Activated T-helper 1 cell treated with Interleukin-2 at 50 U/mL for 16 hours (primary cell): ENCODE measurements at regions not wholly inside any gene's neighbourhood (a gene's known extent, or its start where the extent isn't known, plus 50 kb on each side); places are given as distances from the start of the nearest gene placed in this dataset.

Experiments used
- DNase-seq: peaks from one replicate; pipeline ENCODE4 v3.0.0-alpha.2; 2020; ENCODE audit warnings: low read depth

DNA sequence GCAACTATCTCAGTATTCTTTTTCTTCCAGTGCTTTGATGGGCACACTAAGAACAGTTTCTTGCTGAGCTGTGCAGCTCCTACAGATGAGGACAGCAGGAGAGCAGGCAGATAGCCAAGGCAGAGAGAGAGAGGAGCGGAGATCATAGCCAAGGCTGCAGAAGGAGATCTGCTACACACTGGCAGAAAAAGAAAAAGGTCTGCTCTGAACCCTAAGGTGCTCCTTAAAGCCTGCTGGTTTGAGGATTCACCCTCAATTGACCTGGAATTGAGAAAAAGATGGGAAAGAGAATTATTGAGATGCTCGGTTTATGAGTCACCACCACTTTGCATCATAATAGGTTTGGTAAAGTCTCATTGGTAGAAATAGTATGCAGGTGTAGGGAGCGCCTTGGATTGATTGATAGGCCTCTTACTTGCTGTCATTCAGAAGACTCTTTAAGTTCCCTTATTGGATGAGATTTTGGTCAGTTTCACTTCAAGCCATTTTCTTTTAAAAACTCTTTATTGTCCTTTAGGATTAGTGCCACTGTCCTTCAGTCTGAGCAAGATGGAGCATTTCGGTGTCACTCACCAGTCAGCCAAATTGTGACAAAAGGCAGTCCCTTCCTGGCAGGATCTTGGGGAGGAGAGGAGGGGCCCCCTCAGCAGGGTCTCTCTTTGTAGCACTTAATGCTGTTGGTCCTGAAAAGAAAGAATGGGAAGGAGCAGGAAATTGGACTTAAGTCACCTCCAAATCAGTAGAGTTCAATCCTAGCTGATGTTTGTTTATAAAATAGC, 685.0 kb downstream of the ADGRL2 start:
- DNase-seq = no peak

DNA sequence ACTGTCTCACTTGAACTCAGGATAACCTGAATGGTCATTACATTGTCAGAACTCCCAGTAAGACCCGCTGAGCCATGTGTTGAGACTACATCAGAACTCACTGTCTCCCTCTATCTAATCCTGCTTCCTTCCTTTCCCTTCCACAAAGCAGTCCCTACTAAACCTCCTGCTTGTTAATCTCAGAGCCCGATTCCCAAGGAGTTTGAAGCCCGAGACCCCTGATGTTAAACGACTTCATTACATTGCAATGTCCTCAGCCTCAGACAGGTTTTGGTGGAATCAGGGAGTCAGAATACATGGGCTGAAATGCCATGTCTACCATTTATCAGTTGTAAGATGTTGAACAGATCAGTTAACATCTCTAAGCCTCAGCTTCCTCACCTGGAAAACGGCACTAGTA, 682.4 kb downstream of the ADGRL2 start:
- no peak for DNase-seq

DNA sequence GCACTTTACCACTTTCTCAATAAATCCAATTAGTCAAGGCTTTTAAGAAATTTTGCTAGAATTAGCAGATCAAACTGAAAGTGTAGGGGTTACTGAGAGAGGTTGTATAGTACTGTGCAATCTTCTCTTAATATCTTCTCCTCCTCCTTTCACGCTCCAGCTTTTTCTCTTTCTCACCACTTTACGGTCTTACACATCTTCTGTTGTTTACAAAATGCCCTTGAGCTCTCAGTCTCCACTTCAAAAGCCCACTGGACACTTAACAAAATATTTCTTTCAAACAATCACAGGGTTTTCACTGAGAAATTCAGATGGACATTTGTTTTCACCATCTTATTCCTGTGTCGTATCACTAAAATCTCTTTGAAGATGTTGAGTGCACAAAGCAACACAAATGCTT, 678.2 kb downstream of the ADGRL2 start:
- DNase-seq = no peak

DNA sequence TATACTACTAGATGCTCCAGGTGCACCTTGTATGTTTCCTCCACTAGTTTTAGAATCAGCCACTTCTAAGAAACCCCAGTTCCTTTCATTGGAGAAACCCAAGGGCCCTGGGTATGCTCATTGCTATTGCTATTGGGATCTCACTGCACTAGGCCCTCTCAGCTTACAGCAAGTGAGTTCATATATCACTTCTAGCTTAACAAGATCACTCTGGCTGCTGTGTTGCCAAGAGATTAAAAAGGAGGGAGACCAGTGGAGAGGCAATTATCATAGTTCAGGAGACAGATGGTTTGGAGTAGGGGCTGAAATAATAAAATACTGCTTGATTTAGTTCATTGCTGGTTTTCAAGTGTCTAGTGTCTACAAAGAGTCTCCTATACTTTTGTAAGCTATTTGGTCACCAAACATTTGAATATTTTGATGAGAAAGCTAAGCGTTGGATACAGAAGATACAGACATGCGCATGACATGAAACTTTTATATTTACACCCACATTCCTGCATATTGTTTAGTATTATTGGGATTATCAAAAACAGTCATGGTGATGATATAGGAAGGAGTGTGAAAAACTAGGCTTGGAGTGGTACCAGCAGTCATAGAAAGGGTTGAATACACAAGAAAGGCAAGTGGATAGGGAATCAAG, 671.9 kb downstream of the ADGRL2 start:
- no peak for DNase-seq

DNA sequence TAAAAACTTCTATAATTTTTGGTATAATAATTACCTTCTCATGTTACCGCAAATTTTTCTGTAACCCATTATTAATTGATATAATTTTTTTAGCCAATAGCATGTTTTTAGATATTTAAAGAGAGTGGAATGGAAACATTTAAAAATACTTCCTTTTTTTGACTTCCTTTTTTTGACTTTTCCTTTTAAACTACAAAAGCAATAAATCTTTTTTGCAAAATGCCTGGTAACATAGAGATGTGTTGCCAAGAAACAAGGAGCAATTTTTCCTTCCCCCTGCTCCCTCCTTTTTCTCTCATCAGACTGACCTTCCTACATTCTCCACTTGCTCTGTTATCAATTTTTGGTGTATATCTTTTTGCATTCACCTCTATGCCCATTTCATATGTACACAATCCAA, 666.2 kb downstream of the ADGRL2 start:
- DNase-seq = no peak

DNA sequence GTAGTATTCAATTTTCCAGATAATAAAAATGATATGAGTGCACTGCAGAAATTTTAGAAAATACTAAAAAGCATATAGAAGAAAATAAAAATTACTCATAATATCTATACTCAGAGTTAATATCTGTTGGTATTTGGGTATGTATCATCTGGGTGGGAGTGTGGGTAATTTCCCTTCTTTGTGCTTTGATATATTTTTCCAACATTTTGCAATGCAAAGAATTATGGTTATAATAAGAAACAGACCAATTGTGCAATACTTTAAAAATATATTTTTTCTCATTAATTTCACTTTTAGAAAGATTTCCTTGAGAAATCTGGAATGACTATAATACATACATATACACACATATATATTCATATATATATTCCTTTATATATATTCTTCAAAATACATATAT, 665.7 kb downstream of the ADGRL2 start:
- no peak for DNase-seq

DNA sequence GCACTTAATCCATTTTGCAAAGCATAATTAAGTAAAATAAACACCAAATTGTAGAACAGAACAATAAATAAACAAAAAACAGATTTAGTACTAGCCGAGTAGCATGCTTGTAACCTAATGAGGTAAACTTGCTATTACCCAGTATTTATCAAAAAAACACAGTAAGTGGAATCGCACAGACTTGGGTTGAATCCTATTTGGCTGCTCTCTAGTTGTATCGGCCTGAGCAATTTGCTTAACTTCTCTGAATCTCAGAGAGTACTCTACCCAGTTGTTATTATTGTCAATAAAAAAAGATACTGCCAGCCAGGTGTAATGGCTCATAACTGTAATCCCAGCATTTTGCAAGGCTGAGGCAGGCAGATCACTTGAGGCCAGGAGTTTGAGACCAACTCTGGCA, 664.3 kb downstream of the ADGRL2 start:
- no peak for DNase-seq

DNA sequence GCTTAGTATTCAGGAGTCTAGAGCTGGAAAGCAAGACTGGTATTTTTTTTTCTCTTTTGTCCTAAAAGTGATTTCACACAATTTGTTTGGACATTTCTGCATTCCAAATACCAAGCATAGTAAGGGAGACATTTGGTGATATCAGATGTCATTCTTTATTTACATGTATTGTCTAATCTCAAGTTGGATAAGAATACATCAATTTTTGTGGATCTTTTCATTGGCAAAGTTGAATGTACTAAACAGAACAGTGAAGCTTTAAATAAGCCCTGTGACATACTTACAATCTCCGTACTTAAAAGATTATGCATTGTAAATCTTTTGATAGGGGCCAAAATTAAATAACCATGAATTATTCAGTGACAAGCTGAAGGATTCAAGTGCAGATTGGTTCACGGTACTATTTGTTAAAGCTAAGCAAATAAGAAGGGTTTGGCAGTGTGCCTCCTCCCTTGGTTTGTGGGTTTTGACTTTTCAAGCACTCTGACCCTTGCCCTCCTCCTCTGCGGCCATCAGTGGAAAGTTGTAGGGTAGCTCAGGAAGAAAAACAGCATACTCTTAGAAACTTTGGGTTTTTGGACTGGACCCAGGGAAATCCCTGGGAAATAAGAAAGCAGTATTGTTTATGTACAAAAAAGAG, 663.7 kb downstream of the ADGRL2 start:
- no peak for DNase-seq

DNA sequence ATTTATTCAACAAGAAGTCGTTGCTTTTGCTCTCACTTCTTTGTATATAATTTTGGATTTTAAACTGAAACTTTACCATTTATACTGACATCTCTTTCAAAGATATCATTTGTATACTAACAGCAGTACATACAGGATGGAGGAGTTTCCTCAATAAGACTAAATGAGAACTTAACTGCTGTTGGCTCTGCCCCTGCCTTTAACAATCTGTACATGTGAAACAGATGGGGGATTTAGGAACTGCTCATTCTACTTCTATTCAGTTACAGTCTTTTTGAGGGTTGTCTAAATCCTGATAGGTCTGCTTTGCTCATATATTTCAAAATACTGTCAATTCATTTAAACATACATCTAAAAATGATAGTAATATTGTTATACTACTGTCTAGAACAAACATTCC, 663.2 kb downstream of the ADGRL2 start:
- no peak for DNase-seq

DNA sequence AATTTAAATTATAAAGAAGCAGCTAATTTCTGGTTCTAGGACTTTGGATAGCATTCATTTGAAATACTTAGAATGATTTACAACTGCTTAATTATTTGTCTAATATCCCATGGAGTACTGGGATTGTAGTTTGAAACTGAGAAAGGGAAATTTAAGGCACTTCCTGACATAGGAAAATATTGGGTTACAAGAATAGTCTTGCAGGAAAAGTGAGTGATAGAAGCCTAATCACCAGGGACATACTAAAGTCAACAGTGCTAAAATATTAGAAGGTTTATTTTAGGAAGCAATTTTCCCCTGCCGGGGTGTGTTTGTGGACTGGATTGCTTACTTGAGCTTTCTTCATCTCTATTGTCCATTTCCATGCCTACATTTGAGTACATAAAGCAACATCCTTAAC, 661.6 kb downstream of the ADGRL2 start:
- DNase-seq = no peak

DNA sequence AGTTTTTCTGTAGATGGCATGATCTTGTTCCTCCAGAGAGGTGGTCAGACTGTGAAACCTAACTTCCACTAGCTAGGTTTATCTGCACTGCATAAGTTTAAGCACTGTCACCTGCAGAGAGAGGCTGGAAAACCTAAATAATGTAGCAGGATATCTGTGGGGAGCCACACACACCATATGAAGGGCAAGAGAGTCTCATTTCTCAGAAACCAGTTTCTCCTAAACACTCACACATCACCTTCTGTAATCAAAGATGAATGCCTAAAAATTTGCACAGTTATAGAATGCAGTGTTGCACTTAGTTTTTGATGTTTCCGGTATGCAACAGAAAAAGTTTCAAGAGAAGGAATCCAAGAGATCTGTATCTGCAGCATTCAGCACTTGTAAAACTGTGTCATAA, 654.6 kb downstream of the ADGRL2 start:
- DNase-seq = no peak

DNA sequence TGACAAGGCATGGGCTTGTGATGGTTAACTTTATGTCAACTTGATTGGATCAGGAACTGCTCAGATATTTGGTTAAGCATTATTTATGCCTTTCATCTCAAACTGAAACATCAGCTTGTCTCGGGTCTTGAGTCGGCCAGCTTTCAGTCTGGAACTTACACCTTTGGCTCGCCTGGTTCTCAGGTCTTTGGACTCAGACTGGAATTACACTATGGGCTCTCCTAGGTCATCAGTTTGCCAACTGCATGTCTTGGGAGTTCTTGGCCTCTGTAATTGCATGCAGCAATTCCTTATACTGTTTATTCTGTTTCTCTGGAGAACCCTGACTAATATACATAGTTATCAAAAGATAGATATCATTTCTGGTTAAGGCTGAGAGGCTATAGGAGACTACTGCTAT, 653.7 kb downstream of the ADGRL2 start:
- DNase-seq = no peak

DNA sequence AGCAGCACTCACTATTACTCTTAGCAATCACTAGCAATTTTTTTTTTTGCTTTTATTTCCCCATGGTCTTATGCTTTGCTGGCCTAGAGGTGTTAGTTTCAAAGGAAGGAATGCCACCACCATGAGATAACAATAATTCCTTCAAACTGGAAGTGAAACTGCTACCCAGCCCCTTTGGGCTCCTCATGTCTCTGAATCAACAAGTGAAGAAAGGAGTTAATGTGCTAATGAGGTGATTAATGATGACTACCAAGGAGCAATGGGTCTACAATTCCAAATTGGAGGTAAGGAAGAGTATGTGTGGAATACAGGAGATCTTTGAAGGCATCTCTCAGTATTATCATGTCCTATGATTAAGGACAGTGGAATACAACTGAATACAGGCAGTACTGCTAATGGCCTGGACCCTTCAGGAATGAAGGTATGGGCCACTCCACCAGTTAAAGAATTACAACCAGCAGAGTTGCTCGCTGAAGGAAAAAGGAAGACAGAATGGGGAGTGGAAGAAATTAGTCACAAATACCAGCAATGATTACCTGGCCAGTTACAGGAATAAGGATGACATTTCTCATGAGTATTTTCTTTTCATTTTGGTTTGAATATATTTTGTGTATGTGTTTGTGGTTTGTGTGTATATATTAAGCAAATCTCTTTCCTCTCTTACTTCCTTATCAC, 652.9 kb downstream of the ADGRL2 start:
- DNase-seq = no peak

DNA sequence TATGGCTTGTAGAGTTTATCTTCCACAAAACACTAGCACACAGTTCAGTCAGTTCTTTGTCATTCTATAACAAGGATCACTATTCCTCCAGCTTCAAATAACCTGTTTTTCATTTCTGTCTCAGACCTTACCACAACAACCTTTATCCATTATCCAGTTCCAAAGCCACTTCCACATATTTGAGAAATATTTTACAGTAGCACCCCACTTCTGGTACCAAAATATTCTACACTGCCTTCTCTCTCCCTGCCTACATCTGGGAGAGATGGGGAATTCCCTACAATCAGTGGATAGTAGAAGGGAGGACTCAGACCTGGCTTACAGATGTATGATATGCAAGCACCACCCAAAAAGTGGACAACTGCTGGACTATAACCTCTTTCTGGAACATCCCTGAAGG, 651.4 kb downstream of the ADGRL2 start:
- no peak for DNase-seq

DNA sequence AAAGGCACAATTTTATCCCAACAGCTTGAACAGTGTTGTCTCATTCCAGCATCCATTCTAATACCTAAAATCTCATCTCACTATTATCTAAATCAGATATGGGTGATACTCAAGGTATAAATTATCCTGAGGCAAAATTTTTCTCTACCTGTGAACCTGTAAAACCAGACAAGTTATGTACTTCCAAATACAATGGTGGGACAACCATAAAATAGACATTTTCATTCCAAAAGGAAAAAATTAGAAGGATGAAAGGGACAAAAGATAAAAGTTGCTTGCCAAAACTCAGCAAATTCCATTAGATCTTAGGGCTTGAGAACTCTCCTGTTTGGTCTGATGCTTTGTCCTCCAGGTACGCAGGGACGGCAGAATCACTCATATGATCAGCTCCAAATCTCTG, 650.5 kb downstream of the ADGRL2 start:
- no peak for DNase-seq

DNA sequence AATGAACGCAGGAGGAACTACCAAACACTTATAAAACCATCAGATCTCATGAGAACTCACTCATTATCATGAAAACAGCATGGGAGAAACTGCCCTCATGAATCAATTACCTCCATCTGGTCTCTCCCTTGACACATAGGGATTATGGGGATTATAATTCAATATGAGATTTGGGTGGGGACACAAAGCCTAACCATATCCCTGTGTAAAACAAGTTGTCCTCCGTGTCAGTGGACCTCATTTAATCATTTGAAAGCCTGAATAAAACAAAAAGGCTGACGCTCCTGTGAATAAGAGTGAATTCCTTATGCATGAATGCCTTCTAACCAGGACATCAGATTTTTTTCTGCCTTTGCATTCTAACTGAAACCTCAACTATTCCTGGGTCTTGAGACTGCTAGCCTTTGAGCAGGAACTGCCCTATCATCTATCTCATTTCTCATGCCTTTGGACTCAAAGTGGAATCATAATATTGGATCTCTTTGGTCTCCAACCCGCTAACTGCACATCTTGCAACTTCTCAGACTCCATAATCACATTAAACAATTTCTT, 648.8 kb downstream of the ADGRL2 start:
- no peak for DNase-seq

DNA sequence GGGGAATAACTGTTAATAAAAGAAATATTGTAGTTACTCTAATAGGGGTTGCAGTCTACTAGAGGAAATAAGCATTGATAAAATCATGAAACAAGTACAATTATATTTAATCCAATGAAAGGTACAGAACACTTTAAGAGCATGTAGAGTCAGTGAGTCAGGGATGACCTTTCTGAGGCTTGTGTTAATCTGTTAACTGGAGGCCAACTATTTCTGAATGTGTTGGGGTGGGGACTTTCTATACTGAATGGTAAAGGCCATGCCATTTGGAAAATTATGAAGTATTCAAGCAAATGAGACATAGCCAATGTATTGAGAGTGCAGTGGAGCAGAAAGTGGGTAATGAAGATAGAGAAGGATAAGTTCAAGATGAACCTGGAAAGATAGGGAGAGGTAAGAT, 646.2 kb downstream of the ADGRL2 start:
- no peak for DNase-seq

DNA sequence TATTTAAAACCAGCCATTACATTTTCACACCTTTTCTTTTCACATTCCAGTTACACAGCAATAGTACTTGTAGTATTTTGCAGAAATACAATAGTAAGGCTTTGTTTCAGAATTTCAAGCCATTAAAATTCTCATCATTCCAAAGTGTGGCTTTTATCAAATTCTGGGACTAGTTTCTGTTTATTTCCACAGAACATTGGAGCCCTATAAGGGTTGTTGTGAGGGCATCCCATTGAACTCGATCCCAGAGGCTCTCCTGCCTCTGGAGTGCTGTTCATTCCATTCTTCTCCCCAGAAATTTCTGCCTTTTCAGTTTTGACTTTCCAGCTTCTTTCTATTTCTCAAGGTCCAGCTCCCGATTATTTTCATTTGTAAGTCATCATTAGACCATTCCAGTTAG, 645.5 kb downstream of the ADGRL2 start:
- no peak for DNase-seq

DNA sequence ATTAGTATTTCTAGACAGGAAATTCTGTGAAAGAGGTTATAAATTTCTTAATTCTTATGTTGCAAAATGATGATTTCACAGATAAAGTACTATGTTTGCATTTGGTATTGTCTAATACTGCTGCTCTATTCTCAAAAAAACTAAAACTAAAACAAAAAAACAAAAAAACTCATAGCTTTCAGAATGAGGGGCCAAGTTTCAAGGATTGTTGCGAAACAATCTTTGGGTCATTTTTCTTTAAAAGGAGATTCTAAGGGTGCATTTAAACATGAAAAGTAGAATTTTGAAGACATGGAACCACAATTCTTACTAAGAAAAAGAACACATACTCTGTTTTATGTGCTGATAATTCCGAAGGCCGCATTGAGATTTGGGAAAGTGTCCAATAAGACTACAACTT, 645.1 kb downstream of the ADGRL2 start:
- DNase-seq = no peak

DNA sequence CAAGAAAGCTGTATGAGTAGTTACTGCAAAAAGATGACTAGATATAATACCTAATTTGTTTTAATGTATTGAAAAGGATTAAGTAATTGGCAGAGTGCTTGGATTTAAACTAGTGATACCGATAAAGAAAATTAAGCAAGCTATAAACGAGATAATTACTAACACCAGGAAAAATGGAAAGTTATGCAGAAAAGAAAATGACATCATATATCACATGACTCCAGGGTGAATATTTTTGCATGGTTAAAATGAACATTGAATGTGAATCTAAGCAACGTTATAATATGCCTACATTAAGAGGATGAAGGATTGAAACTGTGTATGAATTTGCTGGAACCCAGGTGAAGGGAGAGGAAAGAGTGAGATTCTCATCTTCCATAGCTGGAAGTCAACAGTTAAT, 644.4 kb downstream of the ADGRL2 start:
- DNase-seq = no peak

DNA sequence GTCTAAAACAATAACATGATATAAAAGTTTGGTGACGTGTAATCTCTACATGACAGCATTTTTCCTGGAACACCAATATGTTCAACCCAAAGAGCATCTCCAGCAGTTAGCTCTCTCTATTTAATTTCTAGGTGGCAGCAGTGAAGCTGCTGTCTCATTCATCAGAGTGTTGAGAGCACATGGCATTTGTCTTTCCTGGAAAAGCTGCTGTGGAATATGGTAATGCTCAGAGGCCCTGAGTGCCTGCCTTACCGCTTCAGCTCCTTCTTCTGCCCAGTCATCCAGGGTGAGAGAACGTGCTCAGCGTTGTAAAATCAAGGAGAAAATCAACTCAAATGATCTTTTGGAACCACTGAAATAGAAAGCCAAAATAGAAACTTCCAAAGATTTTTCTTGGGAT, 640.7 kb downstream of the ADGRL2 start:
- no peak for DNase-seq

DNA sequence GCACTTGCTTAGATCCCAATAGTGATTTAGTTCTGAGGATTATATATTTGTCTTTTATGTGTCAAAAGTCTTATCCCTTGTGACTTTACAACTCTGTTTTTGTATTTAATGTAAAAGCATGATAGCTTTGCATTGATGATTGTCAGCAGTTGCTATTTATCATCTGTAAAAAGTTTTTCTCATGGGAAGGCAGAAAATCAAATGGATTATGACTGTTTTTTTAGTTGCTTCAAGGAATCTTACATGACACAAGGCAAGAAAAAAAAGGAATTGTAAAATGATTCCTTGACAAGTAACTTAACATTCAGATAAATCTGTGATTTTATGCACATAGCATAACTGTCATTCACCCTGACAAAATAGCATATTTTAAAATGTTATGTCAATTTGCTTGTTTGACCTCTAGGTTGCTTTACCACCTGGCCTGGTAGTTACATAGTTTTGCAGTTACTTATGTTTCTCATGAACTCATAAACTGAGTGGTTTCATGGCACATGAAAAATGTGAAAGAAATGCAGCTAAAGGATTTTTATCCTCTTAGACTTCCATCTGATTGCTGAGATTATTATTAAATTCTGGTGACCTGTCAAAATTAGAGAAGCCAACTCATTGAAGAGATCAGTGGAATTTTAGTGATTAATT, 622.6 kb downstream of the ADGRL2 start:
- DNase-seq = no peak
